Type B pancreatic cell (in vitro differentiated cells): ENCODE measurements at regions not wholly inside any gene's neighbourhood (a gene's known extent, or its start where the extent isn't known, plus 50 kb on each side); places are given as distances from the start of the nearest gene placed in this dataset.
A peak's percentile ranks its signal among the peaks of the same experiment; 100 is the strongest.

Experiments
- DNase-seq: peaks from one replicate; pipeline ENCODE4 v3.0.0; 2021; ENCODE audit warnings: mixed read lengths; ENCODE audit not compliant: unreplicated experiment; ENCODE audit errors: extremely low spot score
- H3K27ac Mint-ChIP-seq: 2 replicates; pipeline ENCODE4 v1.8.0; 2021; ENCODE audit warnings: mild to moderate bottlenecking, mixed read lengths
- H3K27me3 Mint-ChIP-seq: 2 replicates; pipeline ENCODE4 v1.8.0; 2021; ENCODE audit warnings: mixed read lengths
- H3K36me3 Mint-ChIP-seq: 2 replicates; pipeline ENCODE4 v1.8.0; 2021; ENCODE audit warnings: mixed read lengths
- H3K4me1 Mint-ChIP-seq: one replicate; pipeline ENCODE4 v1.8.0; 2021; ENCODE audit warnings: mixed read lengths; ENCODE audit not compliant: unreplicated experiment
- H3K4me3 Mint-ChIP-seq: 2 replicates; pipeline ENCODE4 v1.8.0; 2021; ENCODE audit warnings: mild to moderate bottlenecking, mixed read lengths
- H3K9me3 Mint-ChIP-seq: 2 replicates; pipeline ENCODE4 v1.8.0; 2021; ENCODE audit warnings: mixed read lengths
- CTCF ChIP-seq: fragments of 200-600 bp; sonication (generic); conservative IDR thresholded peaks from 2 replicates; pipeline ENCODE4 v1.5.0; 2021; ENCODE audit warnings: antibody characterized with exemption, mild to moderate bottlenecking

DNA sequence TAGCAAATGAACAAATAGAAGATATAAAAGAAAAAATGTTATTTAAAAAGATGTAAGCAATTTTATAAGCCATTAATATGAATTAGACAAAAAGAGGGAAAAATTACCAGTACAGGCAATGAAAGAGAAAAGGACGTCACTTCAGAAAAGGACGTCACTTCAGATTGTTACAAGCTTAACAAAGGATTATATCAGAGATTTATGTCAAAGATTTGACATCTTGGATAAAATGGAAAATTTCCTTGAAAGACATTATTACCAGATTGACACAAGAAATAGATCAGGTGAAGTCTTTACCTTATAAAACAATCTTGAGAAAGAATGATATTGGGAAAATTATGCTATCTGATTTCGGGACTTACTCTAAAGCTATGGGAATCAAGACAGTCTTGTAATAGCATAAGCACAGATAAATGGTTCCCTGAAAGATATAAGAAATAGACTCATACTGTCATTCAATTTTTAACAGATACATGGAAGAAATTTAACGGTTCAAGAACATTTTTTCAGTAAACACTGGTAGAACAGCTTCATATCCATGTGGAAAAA, 625.4 kb upstream of the EDIL3 start:
- Mint-ChIP-seq H3K27ac (no peak overlapping the region), H3K36me3 (no peaks in the 10 kb centered on the region), H3K4me1 (no peaks in the 10 kb centered on the region), H3K4me3 (no peak overlapping the region), H3K9me3 (no peaks in the 10 kb centered on the region), H3K27me3 (no peaks in the 10 kb centered on the region)
- DNase-seq = no peak
- no peak for TF ChIP-seq CTCF

GRCh38 chr5:85017261-85017660, 632.6 kb upstream of the EDIL3 start:
- H3K4me3 Mint-ChIP-seq = no peak overlapping the region
- DNase-seq = no peak
- H3K4me1 Mint-ChIP-seq = no peaks in the 10 kb centered on the region
- H3K27ac Mint-ChIP-seq = no peak overlapping the region
- H3K36me3 Mint-ChIP-seq = no peaks in the 10 kb centered on the region
- no peaks in the 10 kb centered on the region for H3K27me3 Mint-ChIP-seq
- no peaks in the 10 kb centered on the region for H3K9me3 Mint-ChIP-seq
- TF ChIP-seq CTCF = no peak

GRCh38 chr5:85030316-85031084, 645.8 kb upstream of the EDIL3 start:
- Mint-ChIP-seq H3K4me3 (no peak overlapping the region), H3K4me1 (no peaks in the 10 kb centered on the region), H3K9me3 (no peaks in the 10 kb centered on the region), H3K36me3 (no peaks in the 10 kb centered on the region), H3K27me3 (no peaks in the 10 kb centered on the region), H3K27ac (no peak overlapping the region)
- TF ChIP-seq CTCF = no peak
- no peak for DNase-seq

GRCh38 chr5:85049020-85049419, 664.3 kb upstream of the EDIL3 start:
- TF ChIP-seq CTCF = peak; percentile 71
- no peak for DNase-seq
- Mint-ChIP-seq H3K36me3 (no peaks in the 10 kb centered on the region), H3K4me3 (no peak overlapping the region), H3K27me3 (no peaks in the 10 kb centered on the region), H3K27ac (no peak overlapping the region), H3K4me1 (no peaks in the 10 kb centered on the region), H3K9me3 (no peaks in the 10 kb centered on the region)

DNA sequence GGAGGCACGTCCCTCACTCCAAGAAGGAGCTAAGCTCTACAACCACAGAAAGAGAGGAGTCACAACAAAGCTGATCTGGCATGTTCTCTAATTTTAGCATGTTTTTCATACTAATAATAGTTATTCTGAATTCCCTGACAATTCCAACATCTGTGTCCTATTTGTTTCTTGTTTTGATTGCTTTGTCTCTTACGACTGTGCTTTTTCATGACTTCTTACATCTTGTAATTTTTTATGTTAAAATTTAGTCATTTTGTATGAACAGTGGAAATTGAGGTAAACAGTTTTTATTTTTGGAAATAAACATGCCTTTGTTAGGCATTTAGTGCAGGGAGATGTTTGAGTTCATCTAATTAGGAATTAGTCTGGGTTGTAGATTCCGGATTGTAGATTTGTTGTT, 668.1 kb upstream of the EDIL3 start:
- no peak for TF ChIP-seq CTCF
- Mint-ChIP-seq H3K4me3 (no peak overlapping the region), H3K4me1 (no peaks in the 10 kb centered on the region), H3K27me3 (no peaks in the 10 kb centered on the region), H3K36me3 (no peaks in the 10 kb centered on the region), H3K9me3 (no peaks in the 10 kb centered on the region), H3K27ac (no peak overlapping the region)
- DNase-seq = no peak
